MM.1S (cell line): ENCODE measurements at regions not wholly inside any gene's neighbourhood (a gene's known extent, or its start where the extent isn't known, plus 50 kb on each side); places are given as distances from the start of the nearest gene placed in this dataset.

Source experiments
- CTCF ChIP-seq: fragments of 300-600 bp; sonication (generic); IDR thresholded peaks from 2 replicates; pipeline ENCODE4 v1.5.1; 2016; ENCODE audit warnings: antibody characterized with exemption, low read length, mixed read lengths
- EZH2 ChIP-seq: fragments of 300-600 bp; sonication (generic); optimal IDR thresholded peaks from 2 replicates; pipeline ENCODE3; 2017; ENCODE audit warnings: low read depth, mild to moderate bottlenecking, antibody characterized with exemption, low read length, mixed read lengths

DNA sequence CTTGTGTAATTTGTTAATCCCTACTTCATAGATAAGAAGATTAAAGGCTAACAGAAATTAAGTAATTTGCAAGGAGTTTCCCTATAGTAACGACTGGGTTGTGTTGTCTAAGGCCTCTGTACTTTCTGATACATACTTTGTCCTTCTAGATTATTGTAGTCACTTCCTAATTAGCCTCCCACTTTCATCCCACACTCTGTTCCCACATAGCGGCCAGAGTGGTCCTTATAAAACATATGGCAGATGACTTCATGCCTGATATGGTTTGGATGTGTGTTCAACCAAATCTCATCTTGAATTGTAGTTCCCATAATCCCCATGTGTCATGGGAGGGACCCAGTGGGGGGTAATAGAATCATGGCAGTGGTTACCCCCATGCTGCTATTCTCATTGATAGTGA lies 120.5 kb upstream of the DAB1 start:
- TF ChIP-seq CTCF (no peak), EZH2 (no peak)
